ENCODE measurements at regions not wholly inside any gene's neighbourhood (a gene's known extent, or its start where the extent isn't known, plus 50 kb on each side); places are given as distances from the start of the nearest gene placed in this dataset.

DNA sequence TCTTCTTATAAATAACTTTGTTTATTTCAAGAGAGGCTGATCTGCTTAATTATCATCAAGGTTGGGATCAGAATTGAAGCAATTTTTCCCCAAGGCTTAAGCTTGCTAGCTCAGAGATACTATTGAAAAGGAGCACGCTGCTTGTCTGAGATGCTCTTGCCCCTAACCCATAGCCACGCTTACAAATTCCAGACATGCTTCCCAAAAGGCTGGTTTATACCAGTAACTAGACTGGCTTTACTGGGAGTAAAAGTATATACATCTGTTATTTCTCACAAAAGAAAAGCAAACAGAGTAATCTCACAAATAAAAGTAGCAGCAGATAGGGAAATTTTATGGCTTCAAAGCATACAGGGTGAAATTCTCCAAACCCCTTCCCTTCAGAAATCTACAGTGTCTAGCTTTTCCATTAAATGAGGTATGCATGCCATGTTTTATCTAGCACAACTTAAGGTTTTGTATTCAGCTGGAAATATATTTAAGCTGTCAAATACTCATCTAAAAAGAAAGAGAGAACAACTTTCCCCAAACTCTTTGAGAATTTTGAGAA is 163.2 kb upstream of the TRPC7 start:
- FAIRE-seq (no peak), DNase-seq (ENCODE audit: insufficient read length, low spot score) (no peak)
- TF ChIP-seq SPI1 (IDR thresholded peaks at IDR 0.05; ENCODE audit: low read depth, low read length) (no peak), POU2F2 (IDR thresholded peaks at IDR 0.05; ENCODE audit: low read depth, low read length) (no peak), PAX5 (IDR thresholded peaks at IDR 0.05; ENCODE audit: insufficient read depth, low read length, severe bottlenecking) (no peak), TAF1 (IDR thresholded peaks at IDR 0.05; ENCODE audit: low read depth, low read length) (no peak), POLR2AphosphoS5 (IDR thresholded peaks at IDR 0.05; ENCODE audit: low read depth, low read length) (no peak), POLR2A (IDR thresholded peaks at IDR 0.05; ENCODE audit: low read depth, low read length) (no peak)

DNA sequence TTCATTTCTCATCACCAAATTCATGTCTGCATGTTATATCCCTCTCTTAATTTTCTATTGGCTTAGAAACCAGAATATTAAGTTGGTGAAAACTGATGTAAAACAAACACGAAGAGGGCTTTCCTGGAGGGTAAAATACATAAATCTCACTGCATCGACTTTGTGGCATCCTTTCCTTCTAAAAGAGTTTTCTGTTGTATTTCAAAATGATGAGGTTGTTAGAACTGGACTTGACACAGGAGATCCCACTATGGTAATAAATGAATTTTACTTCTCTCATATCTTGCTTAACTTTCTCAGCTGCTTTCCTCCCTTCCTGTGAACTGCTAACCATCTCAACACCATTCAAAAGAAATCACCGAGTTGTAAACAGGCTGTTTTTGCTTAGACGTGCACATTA is 162.0 kb upstream of the TRPC7 start:
- TF ChIP-seq POU2F2 (IDR thresholded peaks at IDR 0.05; ENCODE audit: low read depth, low read length): no peak
- TF ChIP-seq PAX5 (IDR thresholded peaks at IDR 0.05; ENCODE audit: insufficient read depth, low read length, severe bottlenecking): no peak
- no peak for TF ChIP-seq TAF1 (IDR thresholded peaks at IDR 0.05; ENCODE audit: low read depth, low read length)
- TF ChIP-seq SPI1 (IDR thresholded peaks at IDR 0.05; ENCODE audit: low read depth, low read length): no peak
- no peak for TF ChIP-seq POLR2A (IDR thresholded peaks at IDR 0.05; ENCODE audit: low read depth, low read length)
- TF ChIP-seq POLR2AphosphoS5 (IDR thresholded peaks at IDR 0.05; ENCODE audit: low read depth, low read length): no peak
- DNase-seq (ENCODE audit: insufficient read length, low spot score): no peak
- FAIRE-seq: no peak

DNA sequence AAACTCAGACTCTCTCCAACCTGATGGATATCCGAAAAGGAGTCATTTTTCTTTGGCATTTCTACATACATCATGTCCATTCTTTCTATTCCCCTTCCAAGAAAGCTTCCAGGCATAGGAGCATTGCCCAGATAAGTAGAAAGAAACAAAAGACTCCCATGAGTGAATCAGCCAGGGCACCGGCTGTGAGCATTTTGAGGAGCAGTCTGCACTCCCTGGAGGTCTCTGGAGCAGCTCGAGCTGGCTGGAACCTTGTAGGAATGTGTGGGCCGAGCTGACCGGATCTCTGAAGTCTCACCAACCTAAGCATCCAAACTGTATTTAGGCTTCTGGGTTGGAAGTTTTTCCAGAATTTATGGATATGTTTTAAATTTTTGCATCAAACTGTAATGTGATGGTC is 161.4 kb upstream of the TRPC7 start:
- DNase-seq (ENCODE audit: insufficient read length, low spot score) (no peak), FAIRE-seq (no peak)

DNA sequence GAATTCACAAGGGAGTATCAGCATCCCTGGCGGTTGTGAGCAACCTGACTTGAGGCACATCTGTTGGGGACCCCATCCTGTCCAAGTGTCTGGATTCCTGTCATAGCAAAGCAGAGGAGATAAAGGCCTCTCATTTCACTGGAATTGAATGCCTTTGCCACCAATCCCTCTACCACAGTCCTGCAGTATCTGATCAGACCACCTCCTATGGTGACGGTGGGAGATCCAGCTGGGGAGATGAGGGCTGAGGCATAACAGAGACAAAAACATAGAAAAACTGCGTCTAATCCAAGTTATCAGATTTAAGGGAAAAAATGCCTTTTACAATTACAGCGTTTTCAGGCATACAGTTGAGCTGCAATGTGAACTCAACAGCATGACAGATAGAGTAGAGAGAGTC is 160.7 kb upstream of the TRPC7 start:
- DNase-seq (ENCODE audit: insufficient read length, low spot score): no peak
- no peak for FAIRE-seq
- TF ChIP-seq PAX5 (IDR thresholded peaks at IDR 0.05; ENCODE audit: insufficient read depth, low read length, severe bottlenecking) (no peak), POU2F2 (IDR thresholded peaks at IDR 0.05; ENCODE audit: low read depth, low read length) (no peak), POLR2A (IDR thresholded peaks at IDR 0.05; ENCODE audit: low read depth, low read length) (no peak), TAF1 (IDR thresholded peaks at IDR 0.05; ENCODE audit: low read depth, low read length) (no peak), SPI1 (IDR thresholded peaks at IDR 0.05; ENCODE audit: low read depth, low read length) (no peak), POLR2AphosphoS5 (IDR thresholded peaks at IDR 0.05; ENCODE audit: low read depth, low read length) (no peak)

More for the DNA sequence above, 161.4 kb upstream of the TRPC7 start:
- TF ChIP-seq POLR2A (IDR thresholded peaks at IDR 0.05; ENCODE audit: low read depth, low read length) (no peak), POLR2AphosphoS5 (IDR thresholded peaks at IDR 0.05; ENCODE audit: low read depth, low read length) (no peak), PAX5 (IDR thresholded peaks at IDR 0.05; ENCODE audit: insufficient read depth, low read length, severe bottlenecking) (no peak), SPI1 (IDR thresholded peaks at IDR 0.05; ENCODE audit: low read depth, low read length) (no peak), TAF1 (IDR thresholded peaks at IDR 0.05; ENCODE audit: low read depth, low read length) (no peak), POU2F2 (IDR thresholded peaks at IDR 0.05; ENCODE audit: low read depth, low read length) (no peak)

DNA sequence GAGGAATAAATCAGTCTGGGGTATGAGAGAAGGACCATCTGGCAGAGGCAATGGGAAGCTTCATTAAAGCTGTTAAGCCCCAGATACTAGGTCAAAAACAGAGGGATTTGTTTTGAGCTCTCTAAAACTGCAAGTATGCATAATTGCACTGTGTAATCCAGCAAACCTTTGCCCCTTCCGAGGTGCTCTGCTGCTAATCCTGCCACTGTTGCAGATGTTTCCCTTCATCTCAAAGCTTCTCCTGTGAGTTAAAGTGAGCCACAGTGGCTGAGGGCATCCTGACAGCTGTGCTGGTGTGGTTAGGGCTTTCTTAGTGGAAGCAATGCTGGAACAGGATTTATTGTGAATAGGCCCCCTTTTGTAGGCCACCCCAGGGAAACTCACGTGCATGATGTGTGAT is 160.3 kb upstream of the TRPC7 start:
- FAIRE-seq (no peak), DNase-seq (ENCODE audit: insufficient read length, low spot score) (no peak)
- TF ChIP-seq SPI1 (IDR thresholded peaks at IDR 0.05; ENCODE audit: low read depth, low read length) (no peak), POU2F2 (IDR thresholded peaks at IDR 0.05; ENCODE audit: low read depth, low read length) (no peak), POLR2AphosphoS5 (IDR thresholded peaks at IDR 0.05; ENCODE audit: low read depth, low read length) (no peak), POLR2A (IDR thresholded peaks at IDR 0.05; ENCODE audit: low read depth, low read length) (no peak), TAF1 (IDR thresholded peaks at IDR 0.05; ENCODE audit: low read depth, low read length) (no peak), PAX5 (IDR thresholded peaks at IDR 0.05; ENCODE audit: insufficient read depth, low read length, severe bottlenecking) (no peak)

DNA sequence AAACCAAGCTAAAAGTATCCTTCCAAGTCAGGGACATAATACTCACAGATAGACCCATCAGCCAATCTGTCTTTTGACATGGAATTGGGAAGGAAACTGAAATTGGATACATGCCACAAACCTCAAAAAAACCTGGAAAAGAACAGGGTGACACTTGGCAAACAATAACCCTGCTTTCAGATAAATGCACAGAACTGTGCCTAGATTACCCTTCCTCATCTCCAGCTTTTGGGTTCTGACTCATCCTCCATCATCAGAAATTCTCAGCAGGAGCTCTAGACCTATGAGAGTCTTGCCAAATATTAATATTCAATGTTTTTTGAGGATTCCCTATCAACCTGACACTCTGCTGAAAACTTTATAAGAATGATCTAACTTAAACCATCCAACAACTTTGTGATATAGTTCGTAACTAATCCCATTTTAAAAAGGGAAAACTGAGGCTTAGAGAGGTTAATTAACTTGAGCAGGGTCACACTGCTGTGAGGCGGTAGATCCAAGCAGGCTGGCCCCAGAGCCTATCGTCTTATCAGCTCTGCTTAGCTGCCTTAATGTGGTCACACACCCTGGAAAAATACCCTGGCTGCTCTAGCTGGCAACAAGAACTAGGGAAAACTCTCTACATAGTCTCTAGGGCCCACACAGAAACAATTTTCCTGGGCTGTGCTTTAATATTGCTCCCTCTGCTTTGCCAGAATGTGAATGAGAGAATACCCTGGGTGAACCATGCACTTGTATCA is 157.0 kb upstream of the TRPC7 start:
- DNase-seq (ENCODE audit: insufficient read length, low spot score) (no peak), FAIRE-seq (no peak)
- TF ChIP-seq POLR2AphosphoS5 (IDR thresholded peaks at IDR 0.05; ENCODE audit: low read depth, low read length): no peak

DNA sequence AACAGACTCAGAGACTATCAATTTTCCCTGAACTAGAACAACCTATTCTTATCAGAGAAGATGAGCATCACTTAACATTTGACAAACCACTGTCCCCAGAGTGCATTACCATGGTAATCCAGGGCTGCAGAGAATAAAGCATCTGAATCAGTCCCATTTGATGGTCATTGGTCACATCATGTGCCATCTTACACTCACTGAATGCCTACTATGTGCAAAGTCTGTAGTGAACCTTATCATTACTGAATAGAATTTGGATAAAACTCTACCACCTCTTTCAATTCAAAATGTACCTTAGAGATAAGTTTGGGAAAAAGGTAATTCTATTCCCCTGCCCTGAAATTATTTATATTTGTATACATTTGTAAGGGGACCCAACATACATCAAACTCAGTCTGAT is 156.4 kb upstream of the TRPC7 start:
- no peak for TF ChIP-seq POU2F2 (IDR thresholded peaks at IDR 0.05; ENCODE audit: low read depth, low read length)
- no peak for TF ChIP-seq POLR2AphosphoS5 (IDR thresholded peaks at IDR 0.05; ENCODE audit: low read depth, low read length)
- TF ChIP-seq SPI1 (IDR thresholded peaks at IDR 0.05; ENCODE audit: low read depth, low read length): no peak
- TF ChIP-seq TAF1 (IDR thresholded peaks at IDR 0.05; ENCODE audit: low read depth, low read length): no peak
- no peak for TF ChIP-seq PAX5 (IDR thresholded peaks at IDR 0.05; ENCODE audit: insufficient read depth, low read length, severe bottlenecking)
- no peak for TF ChIP-seq POLR2A (IDR thresholded peaks at IDR 0.05; ENCODE audit: low read depth, low read length)
- no peak for DNase-seq (ENCODE audit: insufficient read length, low spot score)
- no peak for FAIRE-seq

DNA sequence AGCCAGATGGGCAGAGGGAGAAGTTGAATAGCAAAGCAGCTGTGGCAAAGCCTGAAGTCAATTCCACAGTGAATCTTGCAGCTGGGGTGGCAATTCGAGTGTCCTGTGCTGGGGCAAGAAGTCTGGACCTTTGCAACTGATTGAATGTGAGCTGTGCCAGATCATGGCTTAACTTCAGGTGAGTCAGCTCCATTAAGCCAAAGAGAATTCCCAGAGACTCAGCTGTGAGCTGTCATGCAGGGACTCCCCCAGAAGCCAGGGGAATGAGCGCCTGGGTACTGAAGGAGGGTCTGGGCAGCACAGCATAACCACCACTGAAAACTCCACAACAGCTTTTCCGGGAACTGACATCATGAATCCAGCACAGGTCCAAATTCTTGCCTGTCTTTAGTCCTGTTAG is 153.5 kb upstream of the TRPC7 start:
- no peak for FAIRE-seq
- no peak for TF ChIP-seq SPI1 (IDR thresholded peaks at IDR 0.05; ENCODE audit: low read depth, low read length)
- TF ChIP-seq PAX5 (IDR thresholded peaks at IDR 0.05; ENCODE audit: insufficient read depth, low read length, severe bottlenecking): no peak
- TF ChIP-seq TAF1 (IDR thresholded peaks at IDR 0.05; ENCODE audit: low read depth, low read length): no peak
- no peak for TF ChIP-seq POLR2A (IDR thresholded peaks at IDR 0.05; ENCODE audit: low read depth, low read length)
- TF ChIP-seq POLR2AphosphoS5 (IDR thresholded peaks at IDR 0.05; ENCODE audit: low read depth, low read length): no peak
- TF ChIP-seq POU2F2 (IDR thresholded peaks at IDR 0.05; ENCODE audit: low read depth, low read length): no peak
- DNase-seq (ENCODE audit: insufficient read length, low spot score): no peak

DNA sequence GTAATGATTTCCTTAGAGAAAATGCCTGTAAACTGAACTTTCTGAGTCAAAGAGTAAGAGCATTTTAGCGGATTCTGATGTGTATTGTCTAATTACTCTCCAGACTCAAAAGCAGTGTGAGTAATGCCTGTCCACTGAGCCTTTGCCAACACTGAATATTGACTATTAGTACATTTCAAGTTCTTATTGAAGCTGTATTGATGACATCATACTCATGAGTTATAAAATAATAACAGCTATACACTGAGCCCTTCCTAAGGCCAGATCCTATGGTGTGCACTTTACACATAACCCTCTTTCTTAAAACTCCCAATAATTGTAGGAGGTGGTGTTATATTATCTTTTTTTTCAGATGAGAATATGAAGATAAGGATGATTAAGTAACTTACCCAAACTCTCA is 152.8 kb upstream of the TRPC7 start:
- no peak for DNase-seq (ENCODE audit: insufficient read length, low spot score)
- no peak for TF ChIP-seq POLR2A (IDR thresholded peaks at IDR 0.05; ENCODE audit: low read depth, low read length)
- no peak for TF ChIP-seq SPI1 (IDR thresholded peaks at IDR 0.05; ENCODE audit: low read depth, low read length)
- no peak for TF ChIP-seq POLR2AphosphoS5 (IDR thresholded peaks at IDR 0.05; ENCODE audit: low read depth, low read length)
- TF ChIP-seq TAF1 (IDR thresholded peaks at IDR 0.05; ENCODE audit: low read depth, low read length): no peak
- TF ChIP-seq PAX5 (IDR thresholded peaks at IDR 0.05; ENCODE audit: insufficient read depth, low read length, severe bottlenecking): no peak
- TF ChIP-seq POU2F2 (IDR thresholded peaks at IDR 0.05; ENCODE audit: low read depth, low read length): no peak
- FAIRE-seq: no peak

DNA sequence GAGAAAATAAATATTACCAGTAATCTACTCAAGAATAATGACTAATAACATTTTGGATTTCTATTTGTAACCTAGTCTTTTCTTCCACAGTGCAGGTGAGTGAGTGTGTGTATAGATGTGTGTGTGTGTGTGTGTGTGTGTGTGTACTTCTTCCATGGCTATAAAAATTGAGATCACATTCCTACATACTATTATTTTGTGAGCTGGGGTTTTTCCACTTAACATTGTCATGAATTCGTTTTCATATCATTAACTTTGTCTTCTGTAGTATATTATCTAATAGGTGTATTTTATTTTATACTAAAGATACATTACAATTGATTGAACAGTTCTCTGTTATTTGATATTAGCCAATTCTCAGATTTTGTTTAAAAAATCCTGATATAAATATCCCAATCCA is 152.4 kb upstream of the TRPC7 start:
- TF ChIP-seq TAF1 (IDR thresholded peaks at IDR 0.05; ENCODE audit: low read depth, low read length) (no peak), POLR2A (IDR thresholded peaks at IDR 0.05; ENCODE audit: low read depth, low read length) (no peak), POLR2AphosphoS5 (IDR thresholded peaks at IDR 0.05; ENCODE audit: low read depth, low read length) (no peak), PAX5 (IDR thresholded peaks at IDR 0.05; ENCODE audit: insufficient read depth, low read length, severe bottlenecking) (no peak)
- FAIRE-seq: no peak
- DNase-seq (ENCODE audit: insufficient read length, low spot score): no peak

Measured in GM12891 (cell line).